HG03457 (cell line): ENCODE measurements at regions not wholly inside any gene's neighbourhood (a gene's known extent, or its start where the extent isn't known, plus 50 kb on each side); places are given as distances from the start of the nearest gene placed in this dataset.
A peak's percentile ranks its signal among the peaks of the same experiment; 100 is the strongest.

ENCODE experiments used
- ATAC-seq: cut with Tn5 transposase; IDR thresholded peaks from one replicate; pipeline ENCODE4 v1.9.1; 2021; ENCODE audit warnings: moderate number of reproducible peaks; ENCODE audit not compliant: unreplicated experiment

GRCh38 chr9:120018550-120018949 is 561.4 kb downstream of the CDK5RAP2 start:
- no peak for ATAC-seq

GRCh38 chr9:120018037-120018436 is 561.9 kb downstream of the CDK5RAP2 start:
- no peak for ATAC-seq

GRCh38 chr9:120016231-120016630 is 563.7 kb downstream of the CDK5RAP2 start:
- no peak for ATAC-seq

GRCh38 chr9:120014796-120015195 is 565.2 kb downstream of the CDK5RAP2 start:
- no peak for ATAC-seq

- no peak for ATAC-seq
These were observed 570.1 kb downstream of the CDK5RAP2 start for GRCh38 chr9:120009856-120010255.

GRCh38 chr9:120001536-120001935 is 578.4 kb downstream of the CDK5RAP2 start:
- ATAC-seq, result no peak

- no peak for ATAC-seq
These were observed 581.4 kb downstream of the CDK5RAP2 start for GRCh38 chr9:119998614-119999013.

GRCh38 chr9:119991797-119992196 is 588.2 kb downstream of the CDK5RAP2 start:
- ATAC-seq, result no peak

GRCh38 chr9:119986713-119987112 is 593.3 kb downstream of the CDK5RAP2 start:
- ATAC-seq, result no peak

- no peak for ATAC-seq
These were observed 593.8 kb downstream of the CDK5RAP2 start for GRCh38 chr9:119986205-119986604.

GRCh38 chr9:119974026-119974425 is 604.8 kb upstream of the BRINP1 start:
- no peak for ATAC-seq

- ATAC-seq, result peak; percentile 97
These were observed 599.8 kb upstream of the BRINP1 start for GRCh38 chr9:119968836-119969707.

GRCh38 chr9:119967867-119968535 is 598.8 kb upstream of the BRINP1 start:
- ATAC-seq, result no peak

- ATAC-seq, result no peak
These were observed 594.6 kb upstream of the BRINP1 start for GRCh38 chr9:119963798-119964372.

- ATAC-seq, result no peak
These were observed 594.1 kb upstream of the BRINP1 start for GRCh38 chr9:119963258-119963797.

- ATAC-seq, result no peak
These were observed 592.7 kb upstream of the BRINP1 start for GRCh38 chr9:119961774-119962424.

GRCh38 chr9:119959846-119960545 is 590.8 kb upstream of the BRINP1 start:
- ATAC-seq, result no peak

GRCh38 chr9:119956111-119956510 is 586.9 kb upstream of the BRINP1 start:
- ATAC-seq, result no peak

- no peak for ATAC-seq
These were observed 586.0 kb upstream of the BRINP1 start for GRCh38 chr9:119955276-119955675.

- ATAC-seq, result no peak
These were observed 582.4 kb upstream of the BRINP1 start for GRCh38 chr9:119951591-119951990.
